ENCODE measurements at regions not wholly inside any gene's neighbourhood (a gene's known extent, or its start where the extent isn't known, plus 50 kb on each side); places are given as distances from the start of the nearest gene placed in this dataset.

DNA sequence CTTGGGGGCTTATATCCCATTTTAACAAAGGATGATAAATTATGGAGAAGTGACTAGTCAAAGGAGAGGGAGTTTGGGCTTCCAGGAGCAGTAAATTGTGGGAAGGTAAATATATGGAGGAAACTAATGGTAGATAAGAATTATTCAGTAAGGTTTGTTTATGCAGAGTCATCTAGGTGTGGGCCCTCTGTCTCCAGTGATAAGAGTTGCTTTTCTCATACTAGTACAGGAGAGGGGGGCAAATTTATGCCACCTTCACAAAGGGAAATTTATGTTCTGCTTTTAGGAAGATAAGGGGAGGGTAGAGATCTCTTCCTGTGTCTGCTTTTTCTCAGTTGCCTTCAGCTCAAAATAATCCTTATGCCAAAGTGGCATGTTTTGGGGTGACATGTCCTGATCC lies 383.7 kb upstream of the PPP2R3A start (continued):
- TF ChIP-seq, protein P1, sequence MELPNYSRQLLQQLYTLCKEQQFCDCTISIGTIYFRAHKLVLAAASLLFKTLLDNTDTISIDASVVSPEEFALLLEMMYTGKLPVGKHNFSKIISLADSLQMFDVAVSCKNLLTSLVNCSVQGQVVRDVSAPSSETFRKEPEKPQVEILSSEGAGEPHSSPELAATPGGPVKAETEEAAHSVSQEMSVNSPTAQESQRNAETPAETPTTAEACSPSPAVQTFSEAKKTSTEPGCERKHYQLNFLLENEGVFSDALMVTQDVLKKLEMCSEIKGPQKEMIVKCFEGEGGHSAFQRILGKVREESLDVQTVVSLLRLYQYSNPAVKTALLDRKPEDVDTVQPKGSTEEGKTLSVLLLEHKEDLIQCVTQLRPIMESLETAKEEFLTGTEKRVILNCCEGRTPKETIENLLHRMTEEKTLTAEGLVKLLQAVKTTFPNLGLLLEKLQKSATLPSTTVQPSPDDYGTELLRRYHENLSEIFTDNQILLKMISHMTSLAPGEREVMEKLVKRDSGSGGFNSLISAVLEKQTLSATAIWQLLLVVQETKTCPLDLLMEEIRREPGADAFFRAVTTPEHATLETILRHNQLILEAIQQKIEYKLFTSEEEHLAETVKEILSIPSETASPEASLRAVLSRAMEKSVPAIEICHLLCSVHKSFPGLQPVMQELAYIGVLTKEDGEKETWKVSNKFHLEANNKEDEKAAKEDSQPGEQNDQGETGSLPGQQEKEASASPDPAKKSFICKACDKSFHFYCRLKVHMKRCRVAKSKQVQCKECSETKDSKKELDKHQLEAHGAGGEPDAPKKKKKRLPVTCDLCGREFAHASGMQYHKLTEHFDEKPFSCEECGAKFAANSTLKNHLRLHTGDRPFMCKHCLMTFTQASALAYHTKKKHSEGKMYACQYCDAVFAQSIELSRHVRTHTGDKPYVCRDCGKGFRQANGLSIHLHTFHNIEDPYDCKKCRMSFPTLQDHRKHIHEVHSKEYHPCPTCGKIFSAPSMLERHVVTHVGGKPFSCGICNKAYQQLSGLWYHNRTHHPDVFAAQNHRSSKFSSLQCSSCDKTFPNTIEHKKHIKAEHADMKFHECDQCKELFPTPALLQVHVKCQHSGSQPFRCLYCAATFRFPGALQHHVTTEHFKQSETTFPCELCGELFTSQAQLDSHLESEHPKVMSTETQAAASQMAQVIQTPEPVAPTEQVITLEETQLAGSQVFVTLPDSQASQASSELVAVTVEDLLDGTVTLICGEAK (IDR thresholded peaks at IDR 0.05) = no peak
- TF ChIP-seq, protein P1 (CRISPR knock-in tag; IDR thresholded peaks at IDR 0.05) = no peak
- TF ChIP-seq CBX8 (IDR thresholded peaks at IDR 0.05; ENCODE audit: borderline replicate concordance, extremely low read depth, low read depth, low read length, poor library complexity, severe bottlenecking) (no peak), GTF2A2 (tag; IDR thresholded peaks at IDR 0.05) (no peak), ZNF324 (CRISPR knock-in tag; IDR thresholded peaks at IDR 0.05) (no peak), ZNF24 (IDR thresholded peaks at IDR 0.05) (no peak), TOE1 (IDR thresholded peaks at IDR 0.05; ENCODE audit: borderline replicate concordance) (no peak), TOE1 (CRISPR knock-in tag; IDR thresholded peaks at IDR 0.05; ENCODE audit: borderline replicate concordance, low read depth) (no peak), ZFX (CRISPR knock-in tag; IDR thresholded peaks at IDR 0.05) (no peak), TARDBP (IDR thresholded peaks at IDR 0.05) (no peak), ZNF354B (CRISPR knock-in tag; IDR thresholded peaks at IDR 0.05) (no peak), ZNF311 (CRISPR knock-in tag; IDR thresholded peaks at IDR 0.05) (no peak), NRF1 (conservative IDR thresholded peaks at IDR 0.05 in 1 of 2, IDR thresholded peaks at IDR 0.05 in 1 of 2) (no peak), MTF1 (CRISPR knock-in tag; IDR thresholded peaks at IDR 0.05; ENCODE audit: borderline replicate concordance) (no peak), KLF6 (CRISPR knock-in tag; IDR thresholded peaks at IDR 0.05; ENCODE audit: borderline replicate concordance) (no peak), PCBP2 (IDR thresholded peaks at IDR 0.05; ENCODE audit: low read depth, low read length, poor library complexity, severe bottlenecking) (no peak)
- TF ChIP-seq, protein P2, sequence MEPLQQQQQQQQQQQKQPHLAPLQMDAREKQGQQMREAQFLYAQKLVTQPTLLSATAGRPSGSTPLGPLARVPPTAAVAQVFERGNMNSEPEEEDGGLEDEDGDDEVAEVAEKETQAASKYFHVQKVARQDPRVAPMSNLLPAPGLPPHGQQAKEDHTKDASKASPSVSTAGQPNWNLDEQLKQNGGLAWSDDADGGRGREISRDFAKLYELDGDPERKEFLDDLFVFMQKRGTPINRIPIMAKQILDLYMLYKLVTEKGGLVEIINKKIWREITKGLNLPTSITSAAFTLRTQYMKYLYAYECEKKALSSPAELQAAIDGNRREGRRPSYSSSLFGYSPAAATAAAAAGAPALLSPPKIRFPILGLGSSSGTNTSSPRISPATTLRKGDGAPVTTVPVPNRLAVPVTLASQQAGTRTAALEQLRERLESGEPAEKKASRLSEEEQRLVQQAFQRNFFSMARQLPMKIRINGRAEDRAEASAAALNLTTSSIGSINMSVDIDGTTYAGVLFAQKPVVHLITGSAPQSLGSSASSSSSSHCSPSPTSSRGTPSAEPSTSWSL (CRISPR knock-in tag; IDR thresholded peaks at IDR 0.05; ENCODE audit: borderline replicate concordance) = no peak
- TF ChIP-seq, protein P3, sequence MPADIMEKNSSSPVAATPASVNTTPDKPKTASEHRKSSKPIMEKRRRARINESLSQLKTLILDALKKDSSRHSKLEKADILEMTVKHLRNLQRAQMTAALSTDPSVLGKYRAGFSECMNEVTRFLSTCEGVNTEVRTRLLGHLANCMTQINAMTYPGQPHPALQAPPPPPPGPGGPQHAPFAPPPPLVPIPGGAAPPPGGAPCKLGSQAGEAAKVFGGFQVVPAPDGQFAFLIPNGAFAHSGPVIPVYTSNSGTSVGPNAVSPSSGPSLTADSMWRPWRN (IDR thresholded peaks at IDR 0.05; ENCODE audit: low read depth) = no peak

Data from K562 (cell line).